DOHH2 (cell line): ENCODE measurements at regions not wholly inside any gene's neighbourhood (a gene's known extent, or its start where the extent isn't known, plus 50 kb on each side); places are given as distances from the start of the nearest gene placed in this dataset.

ENCODE experiments used
- H3F3A ChIP-seq: fragments of 200-600 bp; sonication (generic), shearing (Covaris generic); 2 replicates; pipeline ENCODE4 v1.6.0; 2016; ENCODE audit warnings: antibody characterized with exemption, mild to moderate bottlenecking; ENCODE audit not compliant: control insufficient read depth, insufficient read depth
- H3K27ac ChIP-seq: fragments of 200-600 bp; sonication (generic); 2 replicates; pipeline ENCODE4 v1.5.1; 2014; ENCODE audit warnings: low read depth, mild to moderate bottlenecking, low read length, moderate library complexity
- H3K27me3 ChIP-seq: fragments of 200-600 bp; sonication (generic); 2 replicates; pipeline ENCODE4 v1.6.1; 2014; ENCODE audit warnings: mild to moderate bottlenecking, low read length, mixed read lengths; ENCODE audit not compliant: control insufficient read depth
- H3K36me3 ChIP-seq: fragments of 200-600 bp; sonication (generic); 2 replicates; pipeline ENCODE4 v1.6.1; 2014; ENCODE audit warnings: mild to moderate bottlenecking, low read length, moderate library complexity, mixed read lengths; ENCODE audit not compliant: control insufficient read depth
- H3K4me1 ChIP-seq: fragments of 200-600 bp; sonication (generic); 2 replicates; pipeline ENCODE4 v1.6.1; 2014; ENCODE audit warnings: mild to moderate bottlenecking, low read length, mixed read lengths; ENCODE audit not compliant: control insufficient read depth
- H3K4me2 ChIP-seq: fragments of 200-600 bp; sonication (generic); 2 replicates; pipeline ENCODE4 v1.6.0; 2014; ENCODE audit warnings: mild to moderate bottlenecking, low read length, moderate library complexity
- H3K4me3 ChIP-seq: fragments of 200-600 bp; sonication (generic); 2 replicates; pipeline ENCODE4 v1.5.1; 2014; ENCODE audit warnings: mild to moderate bottlenecking, low read length, mixed read lengths
- H3K79me2 ChIP-seq: fragments of 200-600 bp; sonication (generic); 2 replicates; pipeline ENCODE4 v1.6.1; 2014; ENCODE audit warnings: mild to moderate bottlenecking, low read length, mixed read lengths; ENCODE audit not compliant: control insufficient read depth
- H3K9me2 ChIP-seq: fragments of 200-600 bp; sonication (generic); replicated peaks from 2 replicates; pipeline ENCODE4 v1.6.1; 2014; ENCODE audit warnings: mild to moderate bottlenecking, low read length, mixed read lengths; ENCODE audit not compliant: control insufficient read depth
- H3K9me3 ChIP-seq: fragments of 200-600 bp; sonication (generic); 2 replicates; pipeline ENCODE4 v1.6.1; 2014; ENCODE audit warnings: antibody characterized with exemption, low read length, mixed read lengths; ENCODE audit not compliant: control insufficient read depth, insufficient read depth
- H4K20me1 ChIP-seq: fragments of 200-600 bp; sonication (generic); 2 replicates; pipeline ENCODE4 v1.6.0; 2014; ENCODE audit warnings: low read depth, mild to moderate bottlenecking, antibody characterized with exemption, low read length, moderate library complexity; ENCODE audit not compliant: control insufficient read depth, insufficient read depth
- EZH2phosphoT487 ChIP-seq: fragments of 200-600 bp; sonication (generic); IDR thresholded peaks from 2 replicates; pipeline ENCODE4 v1.6.1; 2017; ENCODE audit warnings: borderline replicate concordance, mild to moderate bottlenecking, antibody characterized with exemption, low read length, moderate library complexity, mixed read lengths
- TF ChIP-seq, protein P1 (sequence below): fragments of 200-600 bp; sonication (generic); IDR thresholded peaks from one replicate; pipeline ENCODE4 v1.5.1; 2014; ENCODE audit warnings: antibody characterized with exemption, mild to moderate bottlenecking, low read depth, low read length; ENCODE audit not compliant: poor library complexity, severe bottlenecking

DNA sequence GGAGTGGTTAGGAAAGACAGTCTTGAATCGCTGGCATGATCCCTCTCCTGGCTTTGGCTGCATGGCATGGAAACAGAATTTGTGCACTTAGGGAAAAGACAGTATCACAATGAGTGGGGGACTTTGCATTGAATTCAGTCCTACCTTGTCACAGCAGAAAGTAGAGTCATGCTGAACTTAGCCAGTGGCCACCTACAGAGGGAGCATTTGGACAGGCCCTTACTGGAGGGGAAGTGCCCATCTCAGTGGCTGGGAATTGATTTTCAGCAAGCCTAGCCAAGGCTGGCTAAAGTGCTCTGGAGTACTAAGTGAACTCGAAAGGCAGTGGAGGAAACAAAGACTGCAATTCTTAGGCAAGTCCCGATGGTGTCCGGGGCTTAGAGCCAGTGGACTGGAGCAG is 364.3 kb upstream of the TOM1L1 start:
- H3K4me3 ChIP-seq = no peak overlapping the region
- no peaks in the 10 kb centered on the region for H3K36me3 ChIP-seq
- H3K4me1 ChIP-seq = no peaks in the 10 kb centered on the region
- TF ChIP-seq EZH2phosphoT487 = no peak
- TF ChIP-seq, protein P1, sequence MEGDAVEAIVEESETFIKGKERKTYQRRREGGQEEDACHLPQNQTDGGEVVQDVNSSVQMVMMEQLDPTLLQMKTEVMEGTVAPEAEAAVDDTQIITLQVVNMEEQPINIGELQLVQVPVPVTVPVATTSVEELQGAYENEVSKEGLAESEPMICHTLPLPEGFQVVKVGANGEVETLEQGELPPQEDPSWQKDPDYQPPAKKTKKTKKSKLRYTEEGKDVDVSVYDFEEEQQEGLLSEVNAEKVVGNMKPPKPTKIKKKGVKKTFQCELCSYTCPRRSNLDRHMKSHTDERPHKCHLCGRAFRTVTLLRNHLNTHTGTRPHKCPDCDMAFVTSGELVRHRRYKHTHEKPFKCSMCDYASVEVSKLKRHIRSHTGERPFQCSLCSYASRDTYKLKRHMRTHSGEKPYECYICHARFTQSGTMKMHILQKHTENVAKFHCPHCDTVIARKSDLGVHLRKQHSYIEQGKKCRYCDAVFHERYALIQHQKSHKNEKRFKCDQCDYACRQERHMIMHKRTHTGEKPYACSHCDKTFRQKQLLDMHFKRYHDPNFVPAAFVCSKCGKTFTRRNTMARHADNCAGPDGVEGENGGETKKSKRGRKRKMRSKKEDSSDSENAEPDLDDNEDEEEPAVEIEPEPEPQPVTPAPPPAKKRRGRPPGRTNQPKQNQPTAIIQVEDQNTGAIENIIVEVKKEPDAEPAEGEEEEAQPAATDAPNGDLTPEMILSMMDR = no peak
- no peaks in the 10 kb centered on the region for H3K9me2 ChIP-seq
- H3K27me3 ChIP-seq = no peaks in the 10 kb centered on the region
- H3K27ac ChIP-seq = no peak overlapping the region
- H3K79me2 ChIP-seq = no peaks in the 10 kb centered on the region
- H3K4me2 ChIP-seq = no peak overlapping the region
- H4K20me1 ChIP-seq = no peaks in the 10 kb centered on the region
- no peaks in the 10 kb centered on the region for H3F3A ChIP-seq
- no peaks in the 10 kb centered on the region; the same call in 1 of the 2 replicates for H3K9me3 ChIP-seq

GRCh38 chr17:54537656-54538055 is 363.0 kb upstream of the TOM1L1 start:
- Histone ChIP-seq H3F3A (no peaks in the 10 kb centered on the region), H3K9me3 (no peaks in the 10 kb centered on the region; the same call in 1 of the 2 replicates), H4K20me1 (no peaks in the 10 kb centered on the region), H3K9me2 (no peaks in the 10 kb centered on the region), H3K79me2 (no peaks in the 10 kb centered on the region), H3K4me1 (no peaks in the 10 kb centered on the region), H3K27ac (no peak overlapping the region), H3K27me3 (no peaks in the 10 kb centered on the region), H3K4me3 (no peak overlapping the region), H3K4me2 (no peak overlapping the region), H3K36me3 (no peaks in the 10 kb centered on the region)
- no peak for TF ChIP-seq EZH2phosphoT487
- TF ChIP-seq, protein P1 = no peak

GRCh38 chr17:54544249-54544648 is 356.4 kb upstream of the TOM1L1 start:
- Histone ChIP-seq H3K9me3 (no peaks in the 10 kb centered on the region), H3K4me2 (no peak overlapping the region), H3K9me2 (no peaks in the 10 kb centered on the region), H3K4me1 (no peaks in the 10 kb centered on the region), H4K20me1 (no peaks in the 10 kb centered on the region), H3K27ac (no peak overlapping the region), H3F3A (no peaks in the 10 kb centered on the region), H3K27me3 (no peaks in the 10 kb centered on the region), H3K4me3 (no peak overlapping the region), H3K36me3 (no peaks in the 10 kb centered on the region), H3K79me2 (no peaks in the 10 kb centered on the region)
- TF ChIP-seq, protein P1 = no peak
- no peak for TF ChIP-seq EZH2phosphoT487

GRCh38 chr17:54559883-54560282 is 340.8 kb upstream of the TOM1L1 start:
- TF ChIP-seq EZH2phosphoT487 = no peak
- TF ChIP-seq, protein P1 = no peak
- no peaks in the 10 kb centered on the region for H3K4me1 ChIP-seq
- H3K4me3 ChIP-seq = no peak overlapping the region
- H3K9me3 ChIP-seq = no peaks in the 10 kb centered on the region
- H4K20me1 ChIP-seq = no peaks in the 10 kb centered on the region
- no peak overlapping the region for H3K4me2 ChIP-seq
- H3F3A ChIP-seq = no peaks in the 10 kb centered on the region
- no peaks in the 10 kb centered on the region for H3K27me3 ChIP-seq
- no peaks in the 10 kb centered on the region for H3K36me3 ChIP-seq
- H3K79me2 ChIP-seq = no peaks in the 10 kb centered on the region
- no peak overlapping the region for H3K27ac ChIP-seq
- no peaks in the 10 kb centered on the region for H3K9me2 ChIP-seq
